ENCODE measurements at regions not wholly inside any gene's neighbourhood (a gene's known extent, or its start where the extent isn't known, plus 50 kb on each side); places are given as distances from the start of the nearest gene placed in this dataset.
"Not testable (repeated sequence)": the region's sequence is repeated elsewhere in the genome, so short reads cannot be mapped to it uniquely, and the experiment has no call there.

GRCh38 chr3:36166477-36166876 lies 213.8 kb upstream of the STAC start:
- no peaks in the 10 kb centered on the region for H3K36me3 Mint-ChIP-seq
- no peak overlapping the region for H3K27ac Mint-ChIP-seq
- no peak overlapping the region for H3K4me3 Mint-ChIP-seq
- H3K4me1 Mint-ChIP-seq, result no peaks in the 10 kb centered on the region
- no peak for DNase-seq
- no peaks in the 10 kb centered on the region for H3K27me3 Mint-ChIP-seq
- CTCF ChIA-PET, result no interaction called here
- H3K9me3 Mint-ChIP-seq, result no peaks in the 10 kb centered on the region

GRCh38 chr3:36172699-36173098 lies 207.6 kb upstream of the STAC start:
- Mint-ChIP-seq H3K36me3 (no peaks in the 10 kb centered on the region), H3K4me1 (no peaks in the 10 kb centered on the region), H3K27ac (no peak overlapping the region), H3K9me3 (no peaks in the 10 kb centered on the region), H3K4me3 (no peak overlapping the region), H3K27me3 (no peaks in the 10 kb centered on the region)
- DNase-seq, result no peak
- CTCF ChIA-PET, result no interaction called here

GRCh38 chr3:36175113-36175812 lies 205.0 kb upstream of the STAC start:
- Mint-ChIP-seq H3K36me3 (no peaks in the 10 kb centered on the region), H3K9me3 (no peaks in the 10 kb centered on the region), H3K4me1 (no peaks in the 10 kb centered on the region), H3K27ac (no peak overlapping the region), H3K4me3 (no peak overlapping the region), H3K27me3 (no peaks in the 10 kb centered on the region)
- CTCF ChIA-PET, result no interaction called here
- DNase-seq, result no peak

GRCh38 chr3:36175916-36176461 lies 204.3 kb upstream of the STAC start:
- H3K9me3 Mint-ChIP-seq, result no peaks in the 10 kb centered on the region
- H3K36me3 Mint-ChIP-seq, result no peaks in the 10 kb centered on the region
- no peaks in the 10 kb centered on the region for H3K27me3 Mint-ChIP-seq
- CTCF ChIA-PET, result no interaction called here
- no peak for DNase-seq
- H3K4me3 Mint-ChIP-seq, result no peak overlapping the region
- H3K4me1 Mint-ChIP-seq, result no peaks in the 10 kb centered on the region
- no peak overlapping the region for H3K27ac Mint-ChIP-seq

- Mint-ChIP-seq H3K4me1 (no peaks in the 10 kb centered on the region), H3K4me3 (no peak overlapping the region), H3K27me3 (no peaks in the 10 kb centered on the region), H3K9me3 (no peaks in the 10 kb centered on the region), H3K27ac (no peak overlapping the region), H3K36me3 (no peaks in the 10 kb centered on the region)
- CTCF ChIA-PET, result no interaction called here
- DNase-seq, result no peak
Measured at GRCh38 chr3:36178018-36178417, 202.3 kb upstream of the STAC start.

- peaks cover 1% of the 10 kb centered on the region for H3K9me3 Mint-ChIP-seq
- H3K4me3 Mint-ChIP-seq, result no peak overlapping the region
- no peak overlapping the region for H3K27ac Mint-ChIP-seq
- H3K36me3 Mint-ChIP-seq, result no peaks in the 10 kb centered on the region
- CTCF ChIA-PET, result no interaction called here
- DNase-seq, result no peak
- H3K4me1 Mint-ChIP-seq, result no peaks in the 10 kb centered on the region
- H3K27me3 Mint-ChIP-seq, result no peaks in the 10 kb centered on the region
Measured at GRCh38 chr3:36182024-36182423, 198.3 kb upstream of the STAC start.

- H3K36me3 Mint-ChIP-seq, H3K4me1 Mint-ChIP-seq, CTCF ChIA-PET, H3K27ac Mint-ChIP-seq, H3K27me3 Mint-ChIP-seq, DNase-seq, H3K9me3 Mint-ChIP-seq, H3K4me3 Mint-ChIP-seq: not testable (repeated sequence)
Measured at GRCh38 chr3:36187197-36187596, 193.1 kb upstream of the STAC start.

GRCh38 chr3:36192901-36193300 lies 187.4 kb upstream of the STAC start:
- Mint-ChIP-seq H3K36me3 (no peaks in the 10 kb centered on the region), H3K27me3 (no peaks in the 10 kb centered on the region), H3K9me3 (no peaks in the 10 kb centered on the region), H3K4me1 (no peaks in the 10 kb centered on the region), H3K4me3 (no peak overlapping the region), H3K27ac (no peak overlapping the region)
- no peak for DNase-seq
- CTCF ChIA-PET, result no interaction called here

- no peak for DNase-seq
- Mint-ChIP-seq H3K27ac (no peak overlapping the region), H3K36me3 (no peaks in the 10 kb centered on the region), H3K9me3 (no peaks in the 10 kb centered on the region), H3K4me1 (no peaks in the 10 kb centered on the region), H3K4me3 (no peak overlapping the region), H3K27me3 (no peaks in the 10 kb centered on the region)
- CTCF ChIA-PET, result no interaction called here
Measured at GRCh38 chr3:36193448-36193847, 186.9 kb upstream of the STAC start.

- H3K36me3 Mint-ChIP-seq, result no peaks in the 10 kb centered on the region
- H3K27ac Mint-ChIP-seq, result no peak overlapping the region
- no peaks in the 10 kb centered on the region for H3K27me3 Mint-ChIP-seq
- CTCF ChIA-PET, result no interaction called here
- no peaks in the 10 kb centered on the region for H3K4me1 Mint-ChIP-seq
- H3K9me3 Mint-ChIP-seq, result peaks cover 1% of the 10 kb centered on the region
- H3K4me3 Mint-ChIP-seq, result no peak overlapping the region
- DNase-seq, result no peak
Measured at GRCh38 chr3:36196058-36196457, 184.2 kb upstream of the STAC start.

- CTCF ChIA-PET, result interaction anchor here (0.6 kb wide), 1 partner anchor 279 kb away, joined by 3 read pairs; no protein-coding TSS in a partner anchor
- H3K4me1 Mint-ChIP-seq, result no peaks in the 10 kb centered on the region
- no peaks in the 10 kb centered on the region for H3K36me3 Mint-ChIP-seq
- no peak overlapping the region for H3K4me3 Mint-ChIP-seq
- no peak overlapping the region for H3K27ac Mint-ChIP-seq
- H3K27me3 Mint-ChIP-seq, result no peaks in the 10 kb centered on the region
- DNase-seq, result no peak
- peaks cover 1% of the 10 kb centered on the region for H3K9me3 Mint-ChIP-seq
Measured at GRCh38 chr3:36197151-36197550, 183.2 kb upstream of the STAC start.

GRCh38 chr3:36201546-36201945 lies 178.8 kb upstream of the STAC start:
- Mint-ChIP-seq H3K27ac (no peak overlapping the region), H3K27me3 (no peaks in the 10 kb centered on the region), H3K4me1 (no peaks in the 10 kb centered on the region), H3K36me3 (no peaks in the 10 kb centered on the region), H3K4me3 (no peak overlapping the region), H3K9me3 (peaks cover 1% of the 10 kb centered on the region)
- no peak for DNase-seq
- CTCF ChIA-PET, result no interaction called here

GRCh38 chr3:36206956-36207580 lies 173.2 kb upstream of the STAC start:
- Mint-ChIP-seq H3K4me1 (no peaks in the 10 kb centered on the region), H3K27me3 (no peaks in the 10 kb centered on the region), H3K27ac (no peak overlapping the region), H3K4me3 (no peak overlapping the region), H3K36me3 (no peaks in the 10 kb centered on the region), H3K9me3 (no peaks in the 10 kb centered on the region)
- DNase-seq, result no peak
- CTCF ChIA-PET, result no interaction called here

GRCh38 chr3:36210840-36211651 lies 169.3 kb upstream of the STAC start:
- CTCF ChIA-PET, result no interaction called here
- no peak for DNase-seq
- Mint-ChIP-seq H3K4me3 (no peak overlapping the region), H3K4me1 (no peaks in the 10 kb centered on the region), H3K27ac (no peak overlapping the region), H3K9me3 (no peaks in the 10 kb centered on the region), H3K27me3 (no peaks in the 10 kb centered on the region), H3K36me3 (no peaks in the 10 kb centered on the region)

GRCh38 chr3:36211652-36211999 lies 168.7 kb upstream of the STAC start:
- Mint-ChIP-seq H3K27ac (no peak overlapping the region), H3K4me1 (no peaks in the 10 kb centered on the region), H3K36me3 (no peaks in the 10 kb centered on the region), H3K27me3 (no peaks in the 10 kb centered on the region), H3K9me3 (no peaks in the 10 kb centered on the region), H3K4me3 (no peak overlapping the region)
- CTCF ChIA-PET, result no interaction called here
- no peak for DNase-seq

Measured in activated naive CD4-positive, alpha-beta T cell treated with anti-CD3 and anti-CD28 coated beads, Interleukin-2, amount 10 ng/mL, durations not matched to agents 7 days and 5 days (primary cell).